Suprapubic skin (tissue), 4 donors: ENCODE measurements at regions not wholly inside any gene's neighbourhood (a gene's known extent, or its start where the extent isn't known, plus 50 kb on each side); places are given as distances from the start of the nearest gene placed in this dataset.

Experiments used
- CTCF ChIP-seq, 2 donors: fragments of 200-600 bp in 1 of 2; fragments of 450-650 bp in 1 of 2; sonication (generic) in 1 of 2; IDR thresholded peaks; one replicate each; pipeline ENCODE4 v1.5.1; 2016 to 2019; ENCODE audit warnings: antibody characterized with exemption in 2 of 2, mild to moderate bottlenecking in 1 of 2, moderate library complexity in 1 of 2
- POLR2A ChIP-seq, 2 donors: fragments of 450-650 bp; IDR thresholded peaks; one replicate each; pipeline ENCODE4 v1.6.1; 2017; ENCODE audit warnings: antibody characterized with exemption in 2 of 2, mild to moderate bottlenecking in 2 of 2, moderate library complexity in 2 of 2
- POLR2AphosphoS5 ChIP-seq, 3 donors: sonication (generic); formaldehyde crosslinking; IDR thresholded peaks; one replicate each; pipeline ENCODE4 v1.6.1; 2017; ENCODE audit warnings: antibody characterized with exemption in 3 of 3

- TF ChIP-seq CTCF (IDR thresholded peaks at IDR 0.05) (no peak), POLR2AphosphoS5 (IDR thresholded peaks at IDR 0.05) (no peak), POLR2A (IDR thresholded peaks at IDR 0.05) (no peak)
Measured at GRCh38 chr16:52650789-52651188, 103.8 kb upstream of the TOX3 start.
